SH-SY5Y (cell line): ENCODE measurements at regions not wholly inside any gene's neighbourhood (a gene's known extent, or its start where the extent isn't known, plus 50 kb on each side); places are given as distances from the start of the nearest gene placed in this dataset.
A peak's percentile ranks its signal among the peaks of the same experiment; 100 is the strongest.

Source experiments
- GATA2 ChIP-seq: IDR thresholded peaks from 2 replicates; pipeline ENCODE4 v1.6.1; 2011; ENCODE audit warnings: mild to moderate bottlenecking, low read depth, low read length
- GATA3 ChIP-seq: IDR thresholded peaks from 2 replicates; pipeline ENCODE4 v1.6.1; 2011; ENCODE audit warnings: low read depth, mild to moderate bottlenecking, low read length, moderate library complexity

DNA sequence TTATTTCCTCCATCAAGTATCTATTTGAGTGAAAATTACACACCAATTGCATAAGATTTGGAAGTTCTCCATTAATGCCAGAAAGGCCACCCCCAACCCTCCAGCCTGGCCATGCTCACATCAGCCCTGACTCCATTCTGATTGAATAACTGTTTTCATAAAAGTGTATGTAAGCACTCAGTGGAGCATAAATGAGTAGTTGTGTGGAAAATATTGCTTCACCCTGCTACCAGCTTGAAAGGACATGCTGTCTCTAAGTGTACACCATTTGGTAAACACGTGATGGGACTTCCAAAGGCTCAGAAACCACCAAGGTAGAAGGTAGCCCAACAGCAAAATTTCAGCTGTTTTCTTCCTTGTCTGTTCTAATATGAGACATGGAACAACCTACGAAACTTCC lies 393.8 kb downstream of the ZNF385D start:
- TF ChIP-seq GATA2 (no peak), GATA3 (no peak)

DNA sequence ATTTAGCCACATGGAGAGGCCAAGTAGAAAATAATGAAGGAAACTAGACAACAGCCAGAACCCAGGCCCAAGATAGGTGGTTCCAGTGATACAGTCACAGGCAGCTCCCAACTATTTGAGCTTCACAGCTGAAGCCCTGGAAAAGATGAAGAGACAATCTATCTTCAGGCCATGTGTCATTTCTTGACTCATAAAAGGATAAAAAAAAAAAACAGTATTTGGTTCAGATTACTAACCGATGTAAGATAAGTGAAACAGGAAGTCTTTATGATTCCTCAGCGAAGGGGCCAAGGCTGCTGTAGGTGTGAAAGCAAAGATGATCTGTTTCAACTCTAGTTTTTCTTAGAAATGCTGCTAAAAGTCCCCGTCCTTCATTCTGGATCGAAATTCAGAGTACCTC lies 394.6 kb downstream of the ZNF385D start:
- no peak for TF ChIP-seq GATA2
- TF ChIP-seq GATA3 = no peak

DNA sequence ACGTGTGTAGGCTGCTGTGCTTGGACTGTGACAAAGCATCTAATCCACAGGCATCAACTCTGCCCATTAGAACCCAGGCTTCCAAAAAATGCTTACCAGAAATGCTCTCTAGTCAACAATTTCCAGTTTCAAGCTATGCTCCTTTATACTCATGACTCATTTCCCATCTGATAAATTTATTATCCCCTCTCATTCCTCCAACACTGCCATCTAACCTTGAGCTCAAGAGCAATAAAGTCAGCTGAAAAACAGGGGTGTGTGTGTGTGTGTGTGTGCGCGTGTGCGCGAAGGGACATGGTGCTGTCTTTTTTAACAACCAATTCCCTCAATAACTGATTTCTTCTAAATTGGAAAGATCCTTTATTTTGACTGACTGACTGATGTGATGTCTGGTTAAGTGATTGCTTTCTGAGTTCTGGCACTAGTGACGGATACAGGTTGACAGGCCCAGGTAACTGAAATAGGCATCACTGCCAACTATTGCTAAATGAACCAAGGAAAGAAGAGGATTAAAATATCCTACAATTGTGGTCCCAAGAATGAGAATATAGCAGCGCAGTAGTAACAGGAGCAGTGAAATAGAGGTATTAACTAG lies 405.5 kb downstream of the ZNF385D start:
- TF ChIP-seq GATA3 (no peak), GATA2 (no peak)

DNA sequence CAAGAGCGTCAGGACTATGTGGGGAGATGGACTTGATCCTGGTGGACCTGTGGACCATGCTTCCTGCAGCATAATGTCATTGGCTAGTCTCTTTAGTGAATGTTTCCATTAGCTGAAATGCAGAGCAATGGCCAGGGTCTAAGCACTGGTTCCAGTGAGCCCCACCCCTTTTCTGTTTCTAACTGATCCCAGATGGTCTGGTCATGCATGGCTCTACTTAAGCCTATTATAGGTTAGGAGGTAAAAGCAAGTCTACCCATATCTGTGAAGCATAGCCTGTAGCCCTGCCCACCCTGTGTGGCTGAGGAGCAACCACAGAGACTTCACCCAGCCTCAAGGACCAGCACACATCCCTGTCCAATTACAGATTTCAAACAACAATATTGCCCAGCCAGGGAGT lies 419.2 kb downstream of the ZNF385D start:
- no peak for TF ChIP-seq GATA2
- no peak for TF ChIP-seq GATA3

DNA sequence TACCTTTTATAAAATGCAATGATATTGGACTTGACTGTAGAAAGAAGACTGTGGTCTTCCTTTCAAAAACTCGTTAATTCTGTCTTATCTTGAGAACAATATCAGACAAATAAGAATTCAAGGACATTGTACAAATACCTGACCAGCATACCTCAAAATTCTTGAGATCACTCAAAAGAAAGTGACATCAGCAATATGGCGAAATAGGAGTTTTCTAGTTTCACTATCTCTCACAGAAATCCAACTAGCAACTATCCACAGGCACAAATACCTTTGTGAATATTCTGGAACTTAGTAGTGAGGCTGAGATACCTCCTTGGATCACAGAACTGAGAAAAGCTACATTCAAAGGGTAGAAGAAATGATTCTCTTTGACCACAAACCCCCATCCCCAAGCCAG lies 419.7 kb downstream of the ZNF385D start:
- TF ChIP-seq GATA3 (no peak), GATA2 (no peak)

DNA sequence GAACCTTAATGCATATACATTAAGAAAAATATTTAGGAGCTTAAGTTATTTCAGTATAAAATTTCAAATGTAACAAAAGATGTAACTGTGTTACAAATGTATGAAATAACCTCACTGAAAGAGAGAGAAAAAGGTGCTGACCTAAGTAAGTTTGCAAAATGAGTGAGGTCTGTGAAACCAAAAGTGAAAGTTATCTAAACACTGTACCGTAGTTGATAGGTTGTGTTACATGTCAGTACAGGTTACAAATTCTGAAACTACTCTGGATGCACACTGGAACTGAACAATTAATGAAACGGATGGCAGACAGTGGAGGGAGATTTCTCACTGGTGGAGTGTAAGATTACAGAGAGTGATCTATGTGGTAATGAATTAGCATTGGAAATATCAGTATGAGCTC lies 420.7 kb downstream of the ZNF385D start:
- TF ChIP-seq GATA2 (no peak), GATA3 (no peak)

DNA sequence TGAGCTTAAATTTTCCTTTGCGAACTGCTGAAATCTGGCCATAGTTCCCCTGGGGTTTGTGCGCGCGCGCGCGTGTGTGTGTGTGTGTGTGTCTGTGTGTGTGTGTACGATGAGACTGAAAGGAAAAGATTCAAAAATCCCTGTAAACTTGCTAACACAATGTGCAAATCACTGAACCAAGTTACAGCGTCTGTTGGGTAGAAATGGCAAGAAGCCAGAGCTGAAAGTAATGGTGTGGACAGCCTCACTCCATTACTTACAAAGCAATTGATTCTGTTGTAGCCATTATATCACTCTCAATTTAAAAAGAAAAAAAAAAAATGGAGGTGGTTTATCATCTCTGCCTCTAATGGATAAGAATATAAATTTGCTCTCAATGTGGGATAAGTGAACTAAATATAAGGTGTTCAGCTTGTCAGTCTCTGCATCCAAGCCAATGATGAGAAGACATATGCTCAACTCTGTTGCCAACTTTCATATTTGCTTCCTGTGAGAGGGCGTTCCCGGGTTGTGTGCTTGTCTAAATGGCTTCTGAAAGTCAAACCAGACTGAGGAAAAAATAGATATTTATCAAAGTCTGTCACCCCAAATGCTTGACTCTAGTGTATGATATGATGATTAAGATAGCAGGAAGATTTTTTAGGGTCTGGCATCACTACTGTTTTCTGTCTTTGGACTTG lies 422.2 kb downstream of the ZNF385D start:
- TF ChIP-seq GATA3 = peak; percentile 39; the same call in 1 of the 2 replicates
- TF ChIP-seq GATA2 = no peak; the same call in 1 of the 2 replicates

DNA sequence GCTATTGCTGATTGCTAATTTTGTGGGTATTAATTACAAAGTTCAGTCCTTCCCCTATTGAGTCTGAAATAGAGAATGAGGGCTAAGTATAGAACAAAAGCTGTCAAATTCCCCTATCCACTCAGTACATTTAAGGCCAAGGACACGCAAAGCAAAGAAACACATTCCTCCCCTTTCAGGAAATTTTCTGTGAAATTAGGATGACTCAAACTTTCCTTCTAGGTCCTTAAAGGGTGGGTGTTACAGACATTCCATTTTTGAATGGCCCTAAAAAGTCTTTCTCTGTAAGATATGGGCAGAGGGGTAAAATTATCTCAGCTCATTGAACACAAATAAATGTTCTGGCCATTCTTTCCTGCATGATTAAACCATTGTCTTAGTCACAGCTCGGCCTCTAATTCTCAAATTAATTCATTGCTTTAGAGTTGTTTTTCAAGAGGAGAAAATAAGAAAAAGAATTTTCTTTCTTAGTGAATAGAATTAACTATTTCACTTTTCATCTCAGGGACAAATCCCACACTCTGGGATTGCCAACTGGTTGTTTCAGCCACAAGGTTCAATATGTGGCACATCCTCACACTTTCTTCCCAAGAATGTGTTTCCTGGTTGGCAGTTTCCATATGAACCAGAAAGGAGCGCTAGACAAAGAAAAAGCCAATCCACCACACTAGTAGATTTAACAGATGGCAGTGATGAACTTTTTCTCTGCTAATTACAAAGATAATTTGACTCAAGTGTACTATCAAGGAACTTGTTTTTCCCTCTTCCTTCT lies 424.1 kb downstream of the ZNF385D start:
- no peak for TF ChIP-seq GATA3
- TF ChIP-seq GATA2 = no peak

DNA sequence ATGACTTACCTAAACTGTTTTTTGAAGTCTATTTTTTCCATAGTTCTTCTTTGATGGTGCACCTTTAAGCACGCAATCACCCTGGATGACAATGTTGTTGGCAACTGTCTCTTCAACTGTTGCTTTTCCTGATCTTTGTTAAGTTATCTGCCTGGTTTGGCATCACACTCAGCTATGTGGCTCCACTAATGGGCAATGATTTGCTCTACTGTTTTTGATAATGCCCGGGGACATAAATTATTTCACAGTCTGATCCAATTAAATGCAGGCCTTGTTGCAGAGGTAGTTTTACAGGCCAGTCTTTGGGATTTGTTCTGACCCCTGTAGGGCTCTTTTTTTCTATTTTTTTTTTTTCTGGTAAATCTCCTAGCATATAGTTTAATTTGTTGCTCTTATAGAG lies 436.3 kb downstream of the ZNF385D start:
- peak; percentile 23; the same call in 1 of the 2 replicates for TF ChIP-seq GATA2
- TF ChIP-seq GATA3 = no peak

DNA sequence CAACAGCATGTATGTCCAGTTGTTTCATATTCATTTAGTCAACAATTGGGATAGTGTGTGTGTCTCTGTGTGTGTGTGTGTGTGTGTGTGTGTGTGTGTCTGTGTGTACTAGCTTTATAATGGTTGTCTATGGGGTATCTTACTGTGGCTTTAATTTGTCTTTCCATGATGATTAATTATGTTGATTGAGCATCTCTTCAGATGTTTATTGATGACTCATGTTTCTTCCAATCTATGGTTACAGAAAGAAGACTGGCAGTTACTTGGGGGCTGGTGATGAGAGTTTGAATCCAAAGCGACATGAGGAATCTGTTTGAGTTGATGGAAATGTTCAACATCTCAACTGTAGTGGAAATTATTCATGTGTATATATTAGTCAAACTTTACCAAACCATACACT lies 440.1 kb downstream of the ZNF385D start:
- no peak for TF ChIP-seq GATA3
- no peak for TF ChIP-seq GATA2

DNA sequence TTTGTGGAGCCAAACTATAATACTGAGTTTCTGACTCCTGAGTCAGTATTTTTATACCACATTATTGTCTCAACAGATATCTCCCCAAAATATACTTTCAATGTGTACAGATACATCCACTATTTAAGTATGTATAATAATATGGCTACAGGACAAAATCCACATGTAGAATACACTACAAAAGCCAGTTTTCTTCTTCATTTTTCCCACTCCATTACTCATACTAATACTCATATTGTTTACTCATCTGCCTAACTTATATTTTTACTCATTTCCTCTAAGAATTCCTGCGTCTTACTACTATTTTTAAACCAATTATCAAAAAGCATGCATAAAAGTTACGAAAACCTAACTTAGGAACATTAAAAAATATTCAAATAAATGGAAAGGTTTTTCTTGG lies 440.8 kb downstream of the ZNF385D start:
- TF ChIP-seq GATA2 = no peak
- TF ChIP-seq GATA3 = no peak

DNA sequence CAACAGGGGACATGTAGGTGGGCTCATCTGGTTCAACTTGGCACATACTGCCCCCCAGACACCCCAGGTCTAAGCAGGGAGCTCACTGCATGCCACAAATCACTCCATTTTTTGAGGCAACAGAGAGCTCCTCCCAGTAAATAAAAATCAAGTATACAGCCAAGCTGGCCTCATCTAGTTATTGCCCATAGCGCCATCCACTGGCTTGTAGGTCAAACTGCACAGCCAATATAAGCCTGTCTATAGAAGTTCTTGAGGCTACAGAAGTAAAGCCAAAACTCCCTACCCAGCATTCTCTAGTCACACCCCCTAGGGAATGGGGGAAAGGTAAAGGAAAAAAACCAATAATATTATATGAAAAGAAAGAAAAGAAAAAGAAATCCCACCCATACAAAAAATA lies 453.7 kb downstream of the ZNF385D start:
- TF ChIP-seq GATA3 (no peak), GATA2 (no peak)

DNA sequence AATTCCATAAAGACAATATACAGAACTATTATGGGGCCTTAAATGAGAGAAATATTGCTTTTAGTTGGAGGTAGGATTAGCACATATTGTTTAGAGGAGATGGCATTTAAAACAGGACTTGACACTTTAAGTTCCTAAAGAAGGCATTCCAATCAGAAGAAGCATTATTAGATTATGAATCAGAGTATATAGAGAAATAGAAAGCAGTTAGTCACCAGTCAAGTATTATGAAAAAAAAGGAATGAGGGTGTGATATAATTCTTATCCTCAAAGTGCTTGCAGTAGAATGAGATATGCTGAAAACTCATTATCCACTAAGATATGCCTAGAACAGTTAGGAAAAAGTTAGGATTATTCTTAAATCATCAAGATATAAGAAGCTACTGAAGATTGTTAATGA lies 456.2 kb downstream of the ZNF385D start:
- TF ChIP-seq GATA3 (no peak), GATA2 (no peak)

DNA sequence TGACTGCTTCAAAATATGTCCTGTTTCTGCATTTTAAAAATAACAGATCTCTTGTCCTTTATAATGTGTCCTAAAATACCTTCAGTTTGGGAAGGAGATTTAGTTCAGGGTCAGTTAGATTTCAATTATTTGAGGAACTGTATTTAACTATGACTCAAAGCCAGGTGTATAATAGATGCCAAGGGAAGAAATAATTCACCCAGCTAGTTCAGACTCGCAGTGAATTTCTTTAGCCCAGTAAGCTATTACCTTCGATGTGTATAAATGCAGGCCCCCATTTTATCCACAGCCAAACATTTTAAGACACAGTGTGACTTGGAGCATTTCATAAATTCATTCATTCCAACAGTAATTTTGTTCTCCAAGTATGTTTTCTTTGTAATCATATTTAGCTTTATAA lies 458.0 kb downstream of the ZNF385D start:
- TF ChIP-seq GATA3 (no peak), GATA2 (no peak)

DNA sequence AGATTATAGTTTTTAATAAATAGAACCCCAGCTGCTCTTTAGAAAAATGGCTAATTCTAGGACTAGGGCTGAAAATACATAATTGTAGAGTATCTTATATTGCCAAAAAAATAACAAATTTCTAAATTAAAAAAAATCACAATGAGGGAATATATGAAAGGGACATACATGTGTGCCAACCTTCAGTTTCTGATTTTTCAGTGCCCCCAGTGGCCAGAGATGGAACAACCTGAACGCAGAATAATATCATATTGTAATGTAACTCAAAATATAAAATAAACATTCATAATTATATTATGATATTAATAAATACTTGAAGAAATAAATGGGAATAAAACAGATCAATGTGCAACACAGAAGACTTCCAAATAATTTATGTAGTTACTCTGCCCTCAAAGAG lies 460.5 kb downstream of the ZNF385D start:
- no peak for TF ChIP-seq GATA3
- TF ChIP-seq GATA2 = no peak

DNA sequence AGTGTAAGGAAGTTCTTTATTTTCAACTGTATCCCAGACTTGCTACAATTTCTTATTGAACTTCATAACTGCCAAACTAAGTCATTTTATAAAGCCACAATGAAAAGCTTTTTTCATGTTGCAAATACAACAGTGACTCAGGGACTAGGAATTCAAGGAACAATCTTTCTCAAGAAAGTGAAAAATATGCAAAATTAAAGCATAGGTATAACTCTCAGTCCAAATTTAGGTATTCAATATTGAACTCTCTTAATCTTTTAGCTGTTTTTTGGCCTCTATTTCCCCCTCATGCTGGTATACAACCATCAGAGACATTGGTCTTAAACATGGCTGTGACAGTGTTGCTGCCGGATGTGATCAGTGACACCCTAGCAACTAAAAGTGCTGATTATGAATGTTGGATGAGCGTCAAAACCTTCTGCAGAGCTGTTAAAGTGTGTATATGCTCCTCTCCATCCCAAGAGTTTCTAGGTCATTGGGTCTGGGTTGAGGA lies 476.9 kb downstream of the ZNF385D start:
- no peak for TF ChIP-seq GATA2
